Endothelial cell (in vitro differentiated cells): ENCODE measurements at regions not wholly inside any gene's neighbourhood (a gene's known extent, or its start where the extent isn't known, plus 50 kb on each side); places are given as distances from the start of the nearest gene placed in this dataset.
"Not testable (repeated sequence)": the region's sequence is repeated elsewhere in the genome, so short reads cannot be mapped to it uniquely, and the experiment has no call there.

Source experiments
- DNase-seq: peaks from one replicate; pipeline ENCODE4 v3.0.0; 2021; ENCODE audit warnings: low spot score
- H3K27ac Mint-ChIP-seq: one replicate; pipeline ENCODE4 v1.8.0; 2021; ENCODE audit warnings: mixed read lengths, inconsistent platforms; ENCODE audit not compliant: unreplicated experiment
- H3K27me3 Mint-ChIP-seq: one replicate; pipeline ENCODE4 v1.8.0; 2021; ENCODE audit warnings: mild to moderate bottlenecking, moderate library complexity, mixed read lengths, inconsistent platforms; ENCODE audit not compliant: unreplicated experiment
- H3K36me3 Mint-ChIP-seq: one replicate; pipeline ENCODE4 v1.8.0; 2021; ENCODE audit warnings: mild to moderate bottlenecking, low read depth, mixed read lengths, inconsistent platforms; ENCODE audit not compliant: unreplicated experiment
- H3K4me1 Mint-ChIP-seq: one replicate; pipeline ENCODE4 v1.8.0; 2021; ENCODE audit warnings: mild to moderate bottlenecking, mixed read lengths, inconsistent platforms; ENCODE audit not compliant: unreplicated experiment
- H3K4me3 Mint-ChIP-seq: one replicate; pipeline ENCODE4 v1.8.0; 2021; ENCODE audit warnings: mild to moderate bottlenecking, mixed read lengths, inconsistent platforms; ENCODE audit not compliant: unreplicated experiment
- H3K9me3 Mint-ChIP-seq: one replicate; pipeline ENCODE4 v1.8.0; 2021; ENCODE audit warnings: mixed read lengths, inconsistent platforms; ENCODE audit not compliant: unreplicated experiment
- TF ChIP-seq, protein P1 (sequence below): fragments of 200-600 bp; sonication (generic); IDR thresholded peaks from one replicate; pipeline ENCODE4 v1.5.0; 2021; ENCODE audit warnings: antibody characterized with exemption; ENCODE audit not compliant: unreplicated experiment

DNA sequence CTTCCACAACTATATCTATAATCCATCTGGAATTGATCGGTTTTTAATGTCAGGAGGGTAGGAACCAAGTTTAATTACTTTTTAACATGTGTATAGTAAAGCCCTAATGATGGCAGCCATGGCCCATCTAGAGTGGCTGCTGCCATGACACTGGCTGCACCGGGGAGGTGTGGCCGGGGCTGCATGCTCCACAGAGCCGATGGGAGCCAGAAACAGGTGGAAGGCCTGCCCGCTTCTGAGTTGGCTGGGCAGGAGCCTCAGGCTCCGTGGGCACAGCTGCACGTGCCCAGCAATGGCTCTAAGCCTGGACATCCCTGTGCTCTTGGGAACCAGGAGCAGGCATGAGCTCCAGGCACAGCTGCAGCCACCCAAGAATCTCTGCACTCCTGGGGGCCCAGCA lies 73.0 kb downstream of the GBP6 start:
- Mint-ChIP-seq H3K36me3 (peaks cover 8% of the 10 kb centered on the region), H3K9me3 (peaks cover 3% of the 10 kb centered on the region), H3K4me3 (peak overlapping the region; percentile 63), H3K27me3 (peaks cover 3% of the 10 kb centered on the region), H3K4me1 (no peaks in the 10 kb centered on the region), H3K27ac (no peak overlapping the region)
- DNase-seq, result no peak
- TF ChIP-seq, protein P1, sequence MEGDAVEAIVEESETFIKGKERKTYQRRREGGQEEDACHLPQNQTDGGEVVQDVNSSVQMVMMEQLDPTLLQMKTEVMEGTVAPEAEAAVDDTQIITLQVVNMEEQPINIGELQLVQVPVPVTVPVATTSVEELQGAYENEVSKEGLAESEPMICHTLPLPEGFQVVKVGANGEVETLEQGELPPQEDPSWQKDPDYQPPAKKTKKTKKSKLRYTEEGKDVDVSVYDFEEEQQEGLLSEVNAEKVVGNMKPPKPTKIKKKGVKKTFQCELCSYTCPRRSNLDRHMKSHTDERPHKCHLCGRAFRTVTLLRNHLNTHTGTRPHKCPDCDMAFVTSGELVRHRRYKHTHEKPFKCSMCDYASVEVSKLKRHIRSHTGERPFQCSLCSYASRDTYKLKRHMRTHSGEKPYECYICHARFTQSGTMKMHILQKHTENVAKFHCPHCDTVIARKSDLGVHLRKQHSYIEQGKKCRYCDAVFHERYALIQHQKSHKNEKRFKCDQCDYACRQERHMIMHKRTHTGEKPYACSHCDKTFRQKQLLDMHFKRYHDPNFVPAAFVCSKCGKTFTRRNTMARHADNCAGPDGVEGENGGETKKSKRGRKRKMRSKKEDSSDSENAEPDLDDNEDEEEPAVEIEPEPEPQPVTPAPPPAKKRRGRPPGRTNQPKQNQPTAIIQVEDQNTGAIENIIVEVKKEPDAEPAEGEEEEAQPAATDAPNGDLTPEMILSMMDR, result no peak

DNA sequence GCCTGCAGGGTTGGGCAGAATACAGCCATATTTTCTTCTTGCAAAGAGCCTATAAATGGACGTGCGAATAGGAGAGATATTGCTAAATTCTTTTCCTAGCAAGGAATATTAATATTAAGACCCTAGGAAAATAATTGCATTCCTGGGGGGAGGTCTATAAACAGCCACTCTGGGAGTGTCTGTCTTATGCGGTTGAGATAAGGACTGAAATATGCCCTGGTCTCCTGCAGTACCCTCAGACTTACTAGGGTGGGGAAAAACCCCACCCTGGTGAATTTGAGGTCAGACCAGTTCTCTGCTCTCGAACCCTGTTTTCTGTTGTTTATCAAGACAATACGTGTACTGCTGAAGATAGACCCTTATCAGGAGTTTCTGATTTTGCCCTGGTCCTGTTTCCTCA lies 74.4 kb downstream of the GBP6 start:
- H3K36me3 Mint-ChIP-seq, DNase-seq, H3K4me1 Mint-ChIP-seq, H3K4me3 Mint-ChIP-seq, H3K27me3 Mint-ChIP-seq, H3K9me3 Mint-ChIP-seq, H3K27ac Mint-ChIP-seq: not testable (repeated sequence)

DNA sequence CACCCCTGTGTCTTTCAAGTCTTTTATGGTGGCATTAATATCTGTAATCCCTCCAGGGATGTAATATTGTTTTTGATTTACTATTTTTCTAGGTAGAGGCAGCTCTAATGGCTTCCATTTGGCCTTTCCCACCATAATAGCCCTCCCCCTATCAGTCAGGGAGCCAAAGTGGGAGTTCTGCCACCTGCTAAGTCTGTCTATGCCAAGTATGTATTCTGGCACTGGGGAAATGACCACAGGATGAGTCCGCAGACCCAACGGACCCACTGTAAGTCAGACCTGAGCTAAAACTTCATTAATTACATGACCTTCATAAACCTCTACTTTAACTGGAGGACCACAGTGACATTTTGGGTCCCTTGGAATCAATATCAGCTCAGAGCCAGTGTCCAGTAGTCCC lies 77.1 kb downstream of the GBP6 start:
- Mint-ChIP-seq H3K4me3 (no peak overlapping the region), H3K9me3 (peaks cover 7% of the 10 kb centered on the region), H3K4me1 (no peaks in the 10 kb centered on the region), H3K27me3 (peaks cover 6% of the 10 kb centered on the region), H3K36me3 (peaks cover 8% of the 10 kb centered on the region), H3K27ac (no peak overlapping the region)
- TF ChIP-seq, protein P1, result no peak
- DNase-seq, result no peak

DNA sequence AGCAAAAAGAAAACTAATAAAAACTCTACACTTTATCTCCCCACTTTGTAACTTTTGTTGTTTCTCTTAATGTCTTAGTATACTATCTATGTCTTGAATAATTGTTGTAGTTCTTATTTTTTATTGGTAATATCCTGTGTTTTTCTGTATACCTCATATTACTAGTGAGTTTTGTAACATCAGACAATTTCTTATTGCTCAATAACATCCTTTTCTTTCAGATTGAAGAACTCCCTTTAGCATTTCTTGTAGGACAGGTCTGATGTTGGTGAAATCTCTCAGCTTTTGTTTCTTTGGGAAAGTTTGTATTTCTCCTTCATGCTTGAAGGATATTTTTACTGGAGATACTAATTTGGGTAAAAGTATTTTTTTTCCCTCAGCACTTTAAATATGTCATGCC lies 79.8 kb upstream of the LRRC8B start:
- no peak overlapping the region for H3K4me3 Mint-ChIP-seq
- peaks cover 4% of the 10 kb centered on the region for H3K27me3 Mint-ChIP-seq
- TF ChIP-seq, protein P1, result no peak
- no peak overlapping the region for H3K27ac Mint-ChIP-seq
- no peak for DNase-seq
- H3K9me3 Mint-ChIP-seq, result peaks cover 7% of the 10 kb centered on the region
- H3K36me3 Mint-ChIP-seq, result peaks cover 3% of the 10 kb centered on the region
- no peaks in the 10 kb centered on the region for H3K4me1 Mint-ChIP-seq

DNA sequence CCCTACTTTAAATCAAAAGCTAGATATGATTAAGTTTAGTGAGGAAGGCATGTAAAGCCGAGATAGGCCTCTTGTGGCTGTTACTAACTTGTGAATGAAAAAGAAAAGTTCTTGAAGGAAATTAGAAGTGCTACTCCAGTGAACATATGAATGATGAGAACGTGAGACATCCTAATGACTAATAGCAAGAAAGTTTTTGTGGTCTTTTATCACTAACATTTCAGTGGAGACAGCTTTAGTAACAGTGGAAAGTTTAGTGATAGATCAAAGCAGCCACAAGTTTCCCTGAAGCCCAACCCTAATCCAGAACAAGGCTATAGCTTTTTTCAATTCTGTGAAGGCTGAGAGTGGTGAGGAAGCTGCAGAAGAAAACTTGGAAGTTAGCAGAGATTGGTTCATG lies 73.6 kb upstream of the LRRC8B start:
- Mint-ChIP-seq H3K4me3 (no peak overlapping the region), H3K27ac (no peak overlapping the region), H3K9me3 (no peaks in the 10 kb centered on the region), H3K4me1 (no peaks in the 10 kb centered on the region), H3K36me3 (no peaks in the 10 kb centered on the region), H3K27me3 (no peaks in the 10 kb centered on the region)
- DNase-seq, result no peak
- TF ChIP-seq, protein P1, result no peak
